ENCODE measurements at regions not wholly inside any gene's neighbourhood (a gene's known extent, or its start where the extent isn't known, plus 50 kb on each side); places are given as distances from the start of the nearest gene placed in this dataset.

DNA sequence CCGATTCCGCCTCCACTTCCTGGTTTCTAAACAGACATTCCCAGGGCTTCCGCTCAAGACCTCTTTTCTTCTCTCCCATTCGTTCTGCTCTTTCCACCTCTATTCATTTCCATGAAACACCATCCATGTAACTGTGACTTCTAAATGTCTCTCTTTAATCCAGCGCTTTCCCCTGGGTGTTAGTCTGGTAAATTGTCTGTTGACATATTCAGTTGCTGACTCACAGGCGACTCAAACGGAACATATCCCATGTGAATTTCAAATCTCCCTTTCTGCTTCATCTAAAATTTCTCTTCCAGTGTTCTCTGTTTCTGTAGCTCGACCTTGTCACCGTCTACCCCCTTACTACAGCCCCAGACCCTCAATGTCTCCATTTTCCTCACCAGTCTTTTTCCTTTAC lies 119.1 kb downstream of the PFKFB3 start:
- DNase-seq (ENCODE audit: low spot score): no peak
- Histone ChIP-seq H3K27ac (ENCODE audit: low read depth, low read length, poor library complexity, severe bottlenecking) (peak overlapping the region; percentile 97), H3K36me3 (ENCODE audit: insufficient read depth, low read length) (0 out of 2 replicates have a peak, but pooled peaks cover 4% of the 10 kb centered on the region), H3K79me2 (ENCODE audit: insufficient read depth, low read depth, low read length) (no peaks in the 10 kb centered on the region), H3K4me2 (ENCODE audit: low read length) (0 out of 2 replicates have a peak overlapping the region, but pooled peaks have one; percentile 71), H2AFZ (ENCODE audit: low read length) (no peak overlapping the region; the same call in 1 of the 2 replicates), H3K9me3 (ENCODE audit: low read length) (peaks cover 5% of the 10 kb centered on the region; the same call in 1 of the 2 replicates), H4K20me1 (ENCODE audit: insufficient read depth, low read length) (no peaks in the 10 kb centered on the region), H3K9me2 (ENCODE audit: insufficient read depth, low read length) (no peaks in the 10 kb centered on the region), H3K4me1 (ENCODE audit: insufficient read depth, low read length, poor library complexity, severe bottlenecking) (peaks cover 78% of the 10 kb centered on the region), H3K4me3 (ENCODE audit: low read depth, low read length, poor library complexity, severe bottlenecking) (no peak overlapping the region)
- no peak for TF ChIP-seq CTCF (conservative IDR thresholded peaks at IDR 0.05; ENCODE audit: low read length)
- TF ChIP-seq EZH2phosphoT487 (IDR thresholded peaks at IDR 0.05; ENCODE audit: borderline replicate concordance, low read depth, low read length): no peak
- CTCF ChIA-PET (ENCODE audit: unreplicated experiment): no interaction called here
- BruUV-seq (replicated peaks): no TSS peak
- intact Hi-C loops (cut with micrococcal nuclease; ENCODE audit: unreplicated experiment): no loop called here
- POLR2A ChIA-PET: interaction anchor here (5.3 kb wide), 1 partner anchor 27 kb away, joined by 83 read pairs; no protein-coding TSS in a partner anchor

DNA sequence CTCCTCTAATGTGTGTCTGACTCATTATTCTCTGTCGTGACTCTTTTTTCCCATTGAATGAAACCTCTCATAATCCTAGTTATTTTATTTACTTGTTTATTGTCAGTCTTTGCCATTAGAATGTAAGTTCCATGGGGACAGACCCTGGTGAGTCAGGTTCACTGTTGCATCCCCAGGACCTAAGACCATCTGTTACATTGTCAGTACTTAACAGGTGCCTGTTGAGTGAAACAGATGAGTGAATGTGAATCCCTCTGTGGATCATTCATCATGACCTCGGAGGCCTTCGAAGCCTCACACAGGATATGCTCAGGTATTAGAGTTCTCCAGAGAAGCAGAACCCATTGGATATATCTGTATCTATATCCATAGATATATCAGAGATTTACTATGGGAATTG lies 120.1 kb downstream of the PFKFB3 start:
- POLR2A ChIA-PET: interaction anchor here (3.1 kb wide), 1 partner anchor 10 kb away, joined by 10 read pairs; no protein-coding TSS in a partner anchor
- CTCF ChIA-PET (ENCODE audit: unreplicated experiment): no interaction called here
- peaks cover 5% of the 10 kb centered on the region; the same call in 1 of the 2 replicates for H3K9me3 ChIP-seq (ENCODE audit: low read length)
- H3K4me1 ChIP-seq (ENCODE audit: insufficient read depth, low read length, poor library complexity, severe bottlenecking): peaks cover 68% of the 10 kb centered on the region
- no peak overlapping the region for H3K27ac ChIP-seq (ENCODE audit: low read depth, low read length, poor library complexity, severe bottlenecking)
- no peaks in the 10 kb centered on the region for H4K20me1 ChIP-seq (ENCODE audit: insufficient read depth, low read length)
- BruUV-seq (replicated peaks): no TSS peak
- no peak for DNase-seq (ENCODE audit: low spot score)
- no peak for TF ChIP-seq CTCF (conservative IDR thresholded peaks at IDR 0.05; ENCODE audit: low read length)
- TF ChIP-seq EZH2phosphoT487 (IDR thresholded peaks at IDR 0.05; ENCODE audit: borderline replicate concordance, low read depth, low read length): no peak
- no peak overlapping the region for H2AFZ ChIP-seq (ENCODE audit: low read length)
- H3K4me2 ChIP-seq (ENCODE audit: low read length): no peak overlapping the region
- no peak overlapping the region for H3K4me3 ChIP-seq (ENCODE audit: low read depth, low read length, poor library complexity, severe bottlenecking)
- peaks cover 4% of the 10 kb centered on the region; the same call in 1 of the 2 replicates for H3K36me3 ChIP-seq (ENCODE audit: insufficient read depth, low read length)
- H3K79me2 ChIP-seq (ENCODE audit: insufficient read depth, low read depth, low read length): no peaks in the 10 kb centered on the region
- intact Hi-C loops (cut with micrococcal nuclease; ENCODE audit: unreplicated experiment): no loop called here
- H3K9me2 ChIP-seq (ENCODE audit: insufficient read depth, low read length): no peaks in the 10 kb centered on the region

GRCh38 chr10:6327961-6328698 lies 125.4 kb downstream of the PFKFB3 start:
- Histone ChIP-seq H3K27ac (ENCODE audit: low read depth, low read length, poor library complexity, severe bottlenecking) (peak overlapping the region; percentile 46), H3K9me2 (ENCODE audit: insufficient read depth, low read length) (no peaks in the 10 kb centered on the region), H2AFZ (ENCODE audit: low read length) (peak overlapping the region; percentile 93), H3K4me3 (ENCODE audit: low read depth, low read length, poor library complexity, severe bottlenecking) (peak overlapping the region; percentile 10), H3K36me3 (ENCODE audit: insufficient read depth, low read length) (peaks cover 6% of the 10 kb centered on the region; the same call in 1 of the 2 replicates), H3K4me1 (ENCODE audit: insufficient read depth, low read length, poor library complexity, severe bottlenecking) (peaks cover 32% of the 10 kb centered on the region), H4K20me1 (ENCODE audit: insufficient read depth, low read length) (no peaks in the 10 kb centered on the region), H3K4me2 (ENCODE audit: low read length) (peak overlapping the region; percentile 51), H3K79me2 (ENCODE audit: insufficient read depth, low read depth, low read length) (no peaks in the 10 kb centered on the region), H3K9me3 (ENCODE audit: low read length) (peaks cover 14% of the 10 kb centered on the region)
- intact Hi-C loops (cut with micrococcal nuclease; ENCODE audit: unreplicated experiment): no loop called here
- TF ChIP-seq EZH2phosphoT487 (IDR thresholded peaks at IDR 0.05; ENCODE audit: borderline replicate concordance, low read depth, low read length) (no peak), CTCF (conservative IDR thresholded peaks at IDR 0.05; ENCODE audit: low read length) (no peak)
- ChIA-PET POLR2A (interaction anchor here (0.8 to 2.8 kb wide), 5 partner anchors 8 to 20 kb away, joined by 3 to 24 read pairs (median 4); no protein-coding TSS in a partner anchor), CTCF (ENCODE audit: unreplicated experiment) (interaction anchor here (0.8 to 1.4 kb wide), 2 partner anchors 28 to 30 kb away, joined by 3 read pairs; no protein-coding TSS in a partner anchor)
- DNase-seq (ENCODE audit: low spot score): no peak
- no TSS peak for BruUV-seq (replicated peaks)
